IMR-90 (cell line): ENCODE measurements at regions not wholly inside any gene's neighbourhood (a gene's known extent, or its start where the extent isn't known, plus 50 kb on each side); places are given as distances from the start of the nearest gene placed in this dataset.

Experiments
- ATAC-seq: fragments of 200-7000 bp; cut with Tn5 transposase; 2 replicates; pipeline ENCODE4 v1.9.1; 2020; ENCODE audit warnings: low read depth, mild to moderate bottlenecking, moderate library complexity
- BruUV-seq: library from RNA; stranded (reverse); fragments of 400-500 nt; replicated peaks from 2 replicates; lab custom pipeline; 2021; lab: Mats Ljungman, UMichigan
- CTCF ChIA-PET: fragments of 300-600 bp; formaldehyde crosslinking; extraction: SDS; loops from one replicate; lab custom pipeline; 2021; ENCODE audit warnings: antibody characterized with exemption; lab: Yijun Ruan, JAX
- POLR2A ChIA-PET: fragments of 300-600 bp; sonication (Branson Sonifier 250); formaldehyde crosslinking; loops from one replicate; lab custom pipeline; 2022; ENCODE audit warnings: antibody characterized with exemption; ENCODE audit not compliant: unreplicated experiment; lab: Charles Lee
- DNase-seq: peaks from one replicate; pipeline ENCODE4 v3.0.0; 2013
- H2AFZ ChIP-seq: replicated peaks from 2 replicates; pipeline ENCODE3; 2013; ENCODE audit warnings: low read length, mild to moderate bottlenecking; ENCODE audit not compliant: poor library complexity
- H2AK5ac ChIP-seq: 2 replicates; pipeline ENCODE4 v1.6.1; 2013; ENCODE audit warnings: low read depth, low read length, inconsistent platforms
- H2AK9ac ChIP-seq: replicated peaks from 2 replicates; pipeline ENCODE3; 2013; ENCODE audit warnings: mild to moderate bottlenecking, low read depth, low read length, moderate library complexity; ENCODE audit not compliant: poor library complexity
- H2BK120ac ChIP-seq: 2 replicates; pipeline ENCODE4 v1.6.1; 2013; ENCODE audit warnings: low read depth, low read length, inconsistent platforms
- H2BK15ac ChIP-seq: 3 replicates; pipeline ENCODE4 v1.6.1; 2013; ENCODE audit warnings: low read depth, low read length, inconsistent platforms
- H2BK20ac ChIP-seq: 2 replicates; pipeline ENCODE4 v1.6.1; 2013; ENCODE audit warnings: low read depth, mild to moderate bottlenecking, inconsistent platforms, low read length, moderate library complexity
- H2BK5ac ChIP-seq: 2 replicates; pipeline ENCODE4 v1.6.1; 2013; ENCODE audit warnings: mild to moderate bottlenecking, low read depth, low read length, inconsistent platforms; ENCODE audit not compliant: poor library complexity, severe bottlenecking
- H3K14ac ChIP-seq: replicated peaks from 2 replicates; pipeline ENCODE4 v1.6.1; 2013; ENCODE audit warnings: low read depth, low read length, inconsistent platforms
- H3K18ac ChIP-seq: 2 replicates; pipeline ENCODE4 v1.6.1; 2013; ENCODE audit warnings: low read depth, low read length, control low read depth
- H3K23ac ChIP-seq: 2 replicates; pipeline ENCODE4 v1.6.1; 2013; ENCODE audit warnings: low read depth, low read length, inconsistent platforms
- H3K27ac ChIP-seq: 2 replicates; pipeline ENCODE4 v1.5.1; 2013; ENCODE audit warnings: mild to moderate bottlenecking, control low read depth, low read length; ENCODE audit not compliant: insufficient read depth
- H3K27me3 ChIP-seq: 2 replicates; pipeline ENCODE4 v1.6.1; 2013; ENCODE audit warnings: low read length; ENCODE audit not compliant: control insufficient read depth, insufficient read depth
- H3K36me3 ChIP-seq: 2 replicates; pipeline ENCODE4 v1.6.1; 2013; ENCODE audit warnings: low read length, mixed read lengths; ENCODE audit not compliant: control insufficient read depth, insufficient read depth
- H3K4ac ChIP-seq: 2 replicates; pipeline ENCODE4 v1.6.1; 2013; ENCODE audit warnings: low read depth, low read length, inconsistent platforms
- H3K4me1 ChIP-seq: 2 replicates; pipeline ENCODE4 v1.6.1; 2013; ENCODE audit warnings: low read length, mixed read lengths; ENCODE audit not compliant: control insufficient read depth, insufficient read depth
- H3K4me2 ChIP-seq: 2 replicates; pipeline ENCODE4 v1.6.1; 2013; ENCODE audit warnings: low read depth, mild to moderate bottlenecking, control low read depth, low read length, moderate library complexity
- H3K4me3 ChIP-seq: 2 replicates; pipeline ENCODE4 v1.5.1; 2013; ENCODE audit warnings: low read depth, mild to moderate bottlenecking, control low read depth, low read length, moderate library complexity; ENCODE audit not compliant: insufficient read depth
- H3K56ac ChIP-seq: 2 replicates; pipeline ENCODE4 v1.6.1; 2013; ENCODE audit warnings: low read length, inconsistent platforms; ENCODE audit not compliant: insufficient read depth; ENCODE audit errors: extremely low read depth
- H3K79me1 ChIP-seq, 2 experiments: 2 replicates each; pipeline ENCODE4 v1.6.1; 2013; ENCODE audit warnings: low read length in 2 of 2, inconsistent platforms in 1 of 2, low read depth in 1 of 2
- H3K9ac ChIP-seq: 2 replicates; pipeline ENCODE4 v1.6.1; 2013; ENCODE audit warnings: low read depth, low read length, control low read depth
- H3K9me1 ChIP-seq: 2 replicates; pipeline ENCODE4 v1.6.1; 2013; ENCODE audit warnings: low read length, inconsistent platforms; ENCODE audit not compliant: insufficient read depth
- H3K9me3 ChIP-seq: 2 replicates; pipeline ENCODE4 v1.6.1; 2013; ENCODE audit warnings: low read length; ENCODE audit not compliant: control insufficient read depth, insufficient read depth
- H4K20me1 ChIP-seq: 2 replicates; pipeline ENCODE4 v1.6.1; 2013; ENCODE audit warnings: low read length, inconsistent platforms; ENCODE audit not compliant: insufficient read depth
- H4K5ac ChIP-seq: 2 replicates; pipeline ENCODE4 v1.6.1; 2013; ENCODE audit warnings: mild to moderate bottlenecking, low read depth, low read length, control low read depth
- H4K8ac ChIP-seq, 2 experiments: 2 replicates each; pipeline ENCODE4 v1.6.1; 2013; ENCODE audit warnings: low read depth in 2 of 2, low read length in 2 of 2, control low read depth in 1 of 2, inconsistent platforms in 1 of 2
- H4K91ac ChIP-seq: 2 replicates; pipeline ENCODE4 v1.6.1; 2013; ENCODE audit warnings: low read depth, low read length, inconsistent platforms; ENCODE audit not compliant: insufficient read depth
- BHLHE40 ChIP-seq: fragments of 150-350 bp; IDR thresholded peaks from 2 replicates; pipeline ENCODE4 v1.6.1; 2016; ENCODE audit warnings: mild to moderate bottlenecking, low read depth, low read length
- CEBPB ChIP-seq: IDR thresholded peaks from 2 replicates; pipeline ENCODE4 v1.6.1; 2012; ENCODE audit warnings: low read depth, low read length, improper control_type of control experiment
- CHD1 ChIP-seq: IDR thresholded peaks from 2 replicates; pipeline ENCODE4 v1.6.1; 2012; ENCODE audit warnings: low read depth, low read length, improper control_type of control experiment
- CTCF ChIP-seq: conservative IDR thresholded peaks from 2 replicates; pipeline ENCODE4 v1.5.1; 2012; ENCODE audit warnings: mild to moderate bottlenecking, low read depth, low read length, improper control_type of control experiment
- ELK1 ChIP-seq: fragments of 150-350 bp; IDR thresholded peaks from 2 replicates; pipeline ENCODE4 v1.6.1; 2016; ENCODE audit warnings: low read depth, mild to moderate bottlenecking, low read length, moderate library complexity, borderline replicate concordance
- MAFK ChIP-seq: IDR thresholded peaks from 2 replicates; pipeline ENCODE4 v1.6.1; 2012; ENCODE audit warnings: low read depth, low read length, improper control_type of control experiment
- MXI1 ChIP-seq: IDR thresholded peaks from 2 replicates; pipeline ENCODE4 v1.6.1; 2012; ENCODE audit warnings: low read depth, mild to moderate bottlenecking, low read length, moderate library complexity, borderline replicate concordance
- NFE2L2 ChIP-seq: fragments of 150-350 bp; IDR thresholded peaks from 2 replicates; pipeline ENCODE4 v1.6.1; 2016; ENCODE audit warnings: low read depth, mild to moderate bottlenecking, low read length
- POLR2A ChIP-seq: IDR thresholded peaks from 2 replicates; pipeline ENCODE4 v1.6.1; 2012; ENCODE audit warnings: mild to moderate bottlenecking, low read depth, low read length
- RAD21 ChIP-seq: IDR thresholded peaks from 2 replicates; pipeline ENCODE4 v1.6.1; 2012; ENCODE audit warnings: low read length, improper control_type of control experiment
- RCOR1 ChIP-seq: IDR thresholded peaks from 2 replicates; pipeline ENCODE4 v1.6.1; 2012; ENCODE audit warnings: mild to moderate bottlenecking, low read length, improper control_type of control experiment; ENCODE audit not compliant: insufficient replicate concordance
- RFX5 ChIP-seq: IDR thresholded peaks from 2 replicates; pipeline ENCODE4 v1.8.0; 2012; ENCODE audit warnings: low read depth, mild to moderate bottlenecking, low read length, moderate library complexity
- SMC3 ChIP-seq: fragments of 150-350 bp; IDR thresholded peaks from 2 replicates; pipeline ENCODE4 v1.6.1; 2016; ENCODE audit warnings: low read depth, mild to moderate bottlenecking, antibody characterized with exemption, low read length, moderate library complexity
- WGBS, 2 experiments: methylation state at CpG; one replicate each; pipeline versions ENCODE4 v1.1.5 to v1.1.7; 2013; ENCODE audit warnings: missing lambda C conversion rate in 2 of 2; ENCODE audit not compliant: insufficient read length in 1 of 2; ENCODE audit errors: extremely low coverage in 2 of 2; 5-methylcytosine and 5-hydroxymethylcytosine counted together
- dilution Hi-C: fragments of 300-500 bp; cut with HindIII; formaldehyde crosslinking; loops from one replicate; pipeline ENCODE4 v1.14.3; 2018; ENCODE audit warnings: low sequenced_read_pairs; ENCODE audit not compliant: unreplicated experiment
- in situ Hi-C: fragments of 300-500 bp; cut with MboI; formaldehyde crosslinking; loops from 3 replicates; pipeline ENCODE4 v1.14.3; 2019; ENCODE audit warnings: low sequenced_read_pairs, inconsistent platforms, mixed read lengths
- intact Hi-C: fragments of 100-400 bp; cut with micrococcal nuclease; formaldehyde crosslinking; loops from 2 replicates; pipeline ENCODE4 v1.10.0; 2022
- TF ChIP-seq, protein P1 (sequence below): fragments of 150-350 bp; IDR thresholded peaks from 2 replicates; pipeline ENCODE4 v1.6.1; 2017; ENCODE audit warnings: mild to moderate bottlenecking, antibody characterized with exemption, low read length, low read depth

GRCh38 chrX:150217609-150218008 lies 145.5 kb upstream of the MAMLD1 start:
- Histone ChIP-seq H3K4me1 (peaks cover 7% of the 10 kb centered on the region; the same call in 1 of the 2 replicates), H4K8ac (no peak overlapping the region), H3K56ac (no peak overlapping the region), H3K27me3 (peaks cover 5% of the 10 kb centered on the region; the same call in 1 of the 2 replicates), H3K79me1 (no peaks in the 10 kb centered on the region), H2BK15ac (no peak overlapping the region), H3K27ac (no peak overlapping the region), H3K4me2 (no peak overlapping the region), H3K9me1 (no peaks in the 10 kb centered on the region; the same call in 1 of the 2 replicates), H2BK20ac (no peak overlapping the region), H3K9me3 (no peaks in the 10 kb centered on the region), H3K9ac (no peak overlapping the region), H4K20me1 (no peaks in the 10 kb centered on the region), H2AFZ (peak overlapping the region; percentile 14), H3K4ac (no peak overlapping the region), H3K4me3 (no peak overlapping the region), H2AK5ac (no peak overlapping the region), H3K18ac (no peak overlapping the region), H4K91ac (no peak overlapping the region), H4K5ac (no peak overlapping the region), H3K36me3 (no peaks in the 10 kb centered on the region), H3K23ac (no peak overlapping the region), H3K14ac (no peak overlapping the region), H2AK9ac (no peak overlapping the region), H2BK5ac (no peak overlapping the region), H2BK120ac (no peak overlapping the region)
- DNase-seq (no peak), ATAC-seq (no peak)
- intact Hi-C loops (no loop called here), in situ Hi-C loops (no loop called here), dilution Hi-C loops (no loop called here)
- POLR2A ChIA-PET = no interaction called here
- WGBS, 2 experiments = no CpG with 5 or more reads among the region's 5 CpGs
- CTCF ChIA-PET = no interaction called here
- TF ChIP-seq RAD21 = no peak
- TF ChIP-seq, protein P1, sequence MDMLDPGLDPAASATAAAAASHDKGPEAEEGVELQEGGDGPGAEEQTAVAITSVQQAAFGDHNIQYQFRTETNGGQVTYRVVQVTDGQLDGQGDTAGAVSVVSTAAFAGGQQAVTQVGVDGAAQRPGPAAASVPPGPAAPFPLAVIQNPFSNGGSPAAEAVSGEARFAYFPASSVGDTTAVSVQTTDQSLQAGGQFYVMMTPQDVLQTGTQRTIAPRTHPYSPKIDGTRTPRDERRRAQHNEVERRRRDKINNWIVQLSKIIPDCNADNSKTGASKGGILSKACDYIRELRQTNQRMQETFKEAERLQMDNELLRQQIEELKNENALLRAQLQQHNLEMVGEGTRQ = no peak
- no peak for TF ChIP-seq SMC3
- no peak for TF ChIP-seq RCOR1
- no peak for TF ChIP-seq MAFK
- no peak for TF ChIP-seq CEBPB
- TF ChIP-seq CTCF = no peak
- no peak for TF ChIP-seq RFX5
- TF ChIP-seq NFE2L2 = no peak
- no peak for TF ChIP-seq ELK1
- no peak for TF ChIP-seq MXI1
- no peak for TF ChIP-seq CHD1
- no peak for TF ChIP-seq BHLHE40
- no peak for TF ChIP-seq POLR2A
- no TSS peak for BruUV-seq
